Neuronal stem cell (in vitro differentiated cells): ENCODE measurements at regions not wholly inside any gene's neighbourhood (a gene's known extent, or its start where the extent isn't known, plus 50 kb on each side); places are given as distances from the start of the nearest gene placed in this dataset.

Experiments used
- DNase-seq: peaks from one replicate; pipeline ENCODE4 v3.0.0-alpha.2; 2013; ENCODE audit warnings: low spot score
- H2AFZ ChIP-seq: one replicate; pipeline ENCODE4 v1.6.1; 2013; ENCODE audit warnings: mild to moderate bottlenecking, low read length, inconsistent platforms
- H2AK5ac ChIP-seq: 2 replicates; pipeline ENCODE4 v1.6.1; 2013; ENCODE audit warnings: low read depth, mild to moderate bottlenecking, inconsistent platforms, low read length, moderate library complexity, mixed read lengths
- H2BK120ac ChIP-seq: 2 replicates; pipeline ENCODE4 v1.6.1; 2013; ENCODE audit warnings: low read depth, mild to moderate bottlenecking, inconsistent platforms, low read length, moderate library complexity, mixed read lengths
- H2BK12ac ChIP-seq: one replicate; pipeline ENCODE4 v1.6.1; 2013; ENCODE audit warnings: low read length, inconsistent platforms
- H2BK15ac ChIP-seq: 2 replicates; pipeline ENCODE4 v1.6.1; 2013; ENCODE audit warnings: mild to moderate bottlenecking, low read length, inconsistent platforms, mixed read lengths
- H2BK5ac ChIP-seq: one replicate; pipeline ENCODE4 v1.6.1; 2013; ENCODE audit warnings: inconsistent platforms, mild to moderate bottlenecking, low read length, moderate library complexity
- H3K14ac ChIP-seq: one replicate; pipeline ENCODE4 v1.6.1; 2013; ENCODE audit warnings: low read length, inconsistent platforms
- H3K18ac ChIP-seq: 2 replicates; pipeline ENCODE4 v1.6.1; 2013; ENCODE audit warnings: low read length, inconsistent platforms
- H3K23ac ChIP-seq: 2 replicates; pipeline ENCODE4 v1.6.1; 2013; ENCODE audit warnings: low read depth, mild to moderate bottlenecking, mixed read lengths, low read length, inconsistent platforms; ENCODE audit not compliant: poor library complexity
- H3K27ac ChIP-seq: replicated peaks from 3 replicates; pipeline ENCODE4 v1.5.1; 2013; ENCODE audit warnings: low read length, inconsistent platforms
- H3K27me3 ChIP-seq, 3 experiments: 2 replicates each; pipeline ENCODE4 v1.6.1; 2013; ENCODE audit warnings: low read length in 3 of 3, mild to moderate bottlenecking in 2 of 3, inconsistent platforms in 1 of 3, low read depth in 1 of 3, mixed read lengths in 1 of 3, moderate library complexity in 1 of 3; ENCODE audit not compliant: control insufficient read depth in 3 of 3, insufficient read depth in 3 of 3
- H3K36me3 ChIP-seq, 2 donors: replicated peaks in 1 of 2; 2 replicates each; pipeline ENCODE4 v1.6.1; 2013; ENCODE audit warnings: low read length in 2 of 2; ENCODE audit not compliant: control insufficient read depth in 2 of 2, insufficient read depth in 2 of 2
- H3K4ac ChIP-seq: 2 replicates; pipeline ENCODE4 v1.6.1; 2013; ENCODE audit warnings: inconsistent platforms, mild to moderate bottlenecking, low read length, moderate library complexity
- H3K4me1 ChIP-seq, 2 donors: 1 replicate in 1 of 2; 2 replicates in 1 of 2; pipeline ENCODE4 v1.6.1; 2013; ENCODE audit warnings: low read length in 2 of 2, low read depth in 1 of 2; ENCODE audit not compliant: control insufficient read depth in 2 of 2, insufficient read depth in 1 of 2
- H3K4me2 ChIP-seq: one replicate; pipeline ENCODE4 v1.6.1; 2013; ENCODE audit warnings: mild to moderate bottlenecking, low read length, inconsistent platforms; ENCODE audit not compliant: insufficient read depth, poor library complexity, severe bottlenecking
- H3K4me3 ChIP-seq, 2 donors: 2 replicates each; pipeline ENCODE4 v1.5.1; 2013; ENCODE audit warnings: low read length in 2 of 2, mild to moderate bottlenecking in 2 of 2, inconsistent platforms in 1 of 2, moderate library complexity in 1 of 2
- H3K79me1 ChIP-seq: one replicate; pipeline ENCODE4 v1.6.1; 2013; ENCODE audit warnings: low read depth, mild to moderate bottlenecking, inconsistent platforms, low read length, moderate library complexity
- H3K9ac ChIP-seq: one replicate; pipeline ENCODE4 v1.6.1; 2013; ENCODE audit warnings: mild to moderate bottlenecking, low read depth, low read length, inconsistent platforms; ENCODE audit not compliant: poor library complexity
- H3K9me3 ChIP-seq, 2 donors: replicated peaks in 1 of 2; 2 replicates each; pipeline versions ENCODE3 to v1.6.1; 2013; ENCODE audit warnings: low read length in 2 of 2, mild to moderate bottlenecking in 2 of 2, inconsistent platforms in 1 of 2, low read depth in 1 of 2, mixed read lengths in 1 of 2, moderate library complexity in 1 of 2; ENCODE audit not compliant: control insufficient read depth in 2 of 2, insufficient read depth in 1 of 2
- H4K8ac ChIP-seq: one replicate; pipeline ENCODE4 v1.6.1; 2013; ENCODE audit warnings: low read depth, mild to moderate bottlenecking, inconsistent platforms, low read length, moderate library complexity
- H4K91ac ChIP-seq: one replicate; pipeline ENCODE4 v1.6.1; 2013; ENCODE audit warnings: low read length, low read depth, mild to moderate bottlenecking, inconsistent platforms; ENCODE audit not compliant: poor library complexity
- WGBS, 2 donors: extraction: QIAGEN DNeasy Blood & Tissue Kit; methylation state at CpG; one replicate each; pipeline ENCODE4 v1.1.7; 2013; ENCODE audit warnings: missing lambda C conversion rate in 2 of 2, mixed read lengths in 1 of 2; ENCODE audit not compliant: insufficient read length in 2 of 2, insufficient replicate concordance in 1 of 2; ENCODE audit errors: extremely low coverage in 2 of 2; 5-methylcytosine and 5-hydroxymethylcytosine counted together

- H3K4me1 ChIP-seq, result no peaks in the 10 kb centered on the region
- DNase-seq, result no peak
Observed at GRCh38 chr14:66293533-66294105, 192.6 kb upstream of the CCDC196 start.

GRCh38 chr14:66295386-66295785, 190.8 kb upstream of the CCDC196 start:
- H3K27ac ChIP-seq, result no peak overlapping the region
- no peak overlapping the region for H2BK12ac ChIP-seq
- no peak overlapping the region for H3K18ac ChIP-seq
- H2BK120ac ChIP-seq, result no peak overlapping the region
- H3K4me2 ChIP-seq, result no peak overlapping the region
- no peak overlapping the region for H3K23ac ChIP-seq
- H2BK5ac ChIP-seq, result no peak overlapping the region
- H3K79me1 ChIP-seq, result no peaks in the 10 kb centered on the region
- no peak overlapping the region for H3K14ac ChIP-seq
- no CpG with 5 or more reads among the region's 2 CpGs for WGBS, 2 donors
- no peak for DNase-seq
- no peaks in the 10 kb centered on the region for H3K9me3 ChIP-seq
- no peak overlapping the region for H2BK15ac ChIP-seq
- no peak overlapping the region for H2AFZ ChIP-seq
- no peak overlapping the region for H4K8ac ChIP-seq
- H3K4me3 ChIP-seq, result no peak overlapping the region
- no peak overlapping the region for H3K4ac ChIP-seq
- no peak overlapping the region for H3K9ac ChIP-seq
- H4K91ac ChIP-seq, result no peak overlapping the region
- no peak overlapping the region for H2AK5ac ChIP-seq
- H3K27me3 ChIP-seq, result no peaks in the 10 kb centered on the region
- no peaks in the 10 kb centered on the region for H3K4me1 ChIP-seq
- no peaks in the 10 kb centered on the region for H3K36me3 ChIP-seq

More at GRCh38 chr14:66293533-66294105, 192.6 kb upstream of the CCDC196 start:
- no peak overlapping the region for H3K14ac ChIP-seq
- H2AFZ ChIP-seq, result no peak overlapping the region
- WGBS, 2 donors, result no CpG with 5 or more reads among the region's 3 CpGs
- H2BK12ac ChIP-seq, result no peak overlapping the region
- no peak overlapping the region for H3K23ac ChIP-seq
- no peak overlapping the region for H2BK120ac ChIP-seq
- H2BK5ac ChIP-seq, result no peak overlapping the region
- no peak overlapping the region for H3K4me2 ChIP-seq
- no peak overlapping the region for H3K18ac ChIP-seq
- H2BK15ac ChIP-seq, result no peak overlapping the region
- no peak overlapping the region for H3K9ac ChIP-seq
- no peaks in the 10 kb centered on the region for H3K9me3 ChIP-seq
- H3K36me3 ChIP-seq, result no peaks in the 10 kb centered on the region
- H3K27me3 ChIP-seq, result no peaks in the 10 kb centered on the region
- no peak overlapping the region for H4K8ac ChIP-seq
- no peak overlapping the region for H3K27ac ChIP-seq
- no peak overlapping the region for H2AK5ac ChIP-seq
- H4K91ac ChIP-seq, result no peak overlapping the region
- H3K4me3 ChIP-seq, result no peak overlapping the region
- no peak overlapping the region for H3K4ac ChIP-seq
- no peaks in the 10 kb centered on the region for H3K79me1 ChIP-seq

- Histone ChIP-seq H2AFZ (no peak overlapping the region), H3K4me1 (no peaks in the 10 kb centered on the region), H2BK15ac (no peak overlapping the region), H3K4me2 (no peak overlapping the region), H3K4me3 (no peak overlapping the region), H3K27me3 (no peaks in the 10 kb centered on the region), H2BK5ac (no peak overlapping the region), H3K18ac (no peak overlapping the region), H3K27ac (no peak overlapping the region), H3K79me1 (no peaks in the 10 kb centered on the region), H3K23ac (no peak overlapping the region), H2BK12ac (no peak overlapping the region), H2BK120ac (no peak overlapping the region), H4K91ac (no peak overlapping the region), H3K9me3 (peaks cover 0 to 3% of the 10 kb centered on the region in 2 donors), H2AK5ac (no peak overlapping the region), H3K14ac (no peak overlapping the region), H3K9ac (no peak overlapping the region), H3K4ac (no peak overlapping the region), H4K8ac (no peak overlapping the region), H3K36me3 (no peaks in the 10 kb centered on the region)
- WGBS, 2 donors, result no CpG with 5 or more reads among the region's 3 CpGs
- DNase-seq, result no peak
Observed at GRCh38 chr14:66300886-66301285, 185.3 kb upstream of the CCDC196 start.

GRCh38 chr14:66306101-66306500, 180.1 kb upstream of the CCDC196 start:
- H3K14ac ChIP-seq, result no peak overlapping the region
- H2AFZ ChIP-seq, result no peak overlapping the region
- H3K23ac ChIP-seq, result no peak overlapping the region
- H3K18ac ChIP-seq, result no peak overlapping the region
- no peak overlapping the region for H3K4ac ChIP-seq
- H2AK5ac ChIP-seq, result no peak overlapping the region
- no peak overlapping the region for H3K4me3 ChIP-seq
- no peaks in the 10 kb centered on the region for H3K27me3 ChIP-seq
- no peak overlapping the region for H2BK12ac ChIP-seq
- H3K36me3 ChIP-seq, result no peaks in the 10 kb centered on the region
- no peak overlapping the region for H4K91ac ChIP-seq
- no peak overlapping the region for H3K4me2 ChIP-seq
- no peak overlapping the region for H2BK5ac ChIP-seq
- H3K4me1 ChIP-seq, result no peaks in the 10 kb centered on the region
- H4K8ac ChIP-seq, result no peak overlapping the region
- no peaks in the 10 kb centered on the region for H3K79me1 ChIP-seq
- H2BK15ac ChIP-seq, result no peak overlapping the region
- H2BK120ac ChIP-seq, result no peak overlapping the region
- peaks cover 0 to 3% of the 10 kb centered on the region in 2 donors for H3K9me3 ChIP-seq
- no peak for DNase-seq
- no peak overlapping the region for H3K27ac ChIP-seq
- no peak overlapping the region for H3K9ac ChIP-seq
